ENCODE measurements at regions not wholly inside any gene's neighbourhood (a gene's known extent, or its start where the extent isn't known, plus 50 kb on each side); places are given as distances from the start of the nearest gene placed in this dataset.

GRCh38 chr12:84601483-84601882 is 311.1 kb downstream of the SLC6A15 start:
- TF ChIP-seq MAFK (IDR thresholded peaks at IDR 0.05; ENCODE audit: low read depth, low read length): no peak
- TF ChIP-seq CHD1 (IDR thresholded peaks at IDR 0.05; ENCODE audit: low read depth, low read length): no peak
- no peak for TF ChIP-seq CTCF (conservative IDR thresholded peaks at IDR 0.05; ENCODE audit: low read depth, low read length)
- TF ChIP-seq RFX5 (IDR thresholded peaks at IDR 0.05; ENCODE audit: low read depth, low read length): no peak
- no peak for TF ChIP-seq SMC3 (IDR thresholded peaks at IDR 0.05; ENCODE audit: low read depth, low read length)

Measured in IMR-90 (cell line).